ENCODE measurements at regions not wholly inside any gene's neighbourhood (a gene's known extent, or its start where the extent isn't known, plus 50 kb on each side); places are given as distances from the start of the nearest gene placed in this dataset.
A peak's percentile ranks its signal among the peaks of the same experiment; 100 is the strongest.
"Not testable (repeated sequence)": the region's sequence is repeated elsewhere in the genome, so short reads cannot be mapped to it uniquely, and the experiment has no call there.

DNA sequence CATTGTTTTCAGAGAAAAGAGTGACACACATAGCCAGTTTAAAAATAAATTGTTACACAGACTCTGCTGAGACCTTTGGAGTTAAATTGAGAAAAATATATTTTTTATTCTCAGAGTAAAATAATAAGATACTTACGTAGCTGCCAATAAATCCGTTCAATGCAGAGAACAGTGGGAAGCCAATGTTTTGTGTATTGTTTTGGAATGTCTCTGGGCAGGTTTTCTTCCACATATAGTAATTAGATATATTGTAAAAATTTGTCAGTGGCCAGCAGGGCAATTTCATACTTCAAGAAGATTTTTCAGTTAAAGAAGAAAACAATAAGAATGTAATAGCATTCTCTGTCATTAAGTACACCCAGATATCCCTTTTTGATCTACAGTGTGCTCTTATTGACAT is 999.5 kb upstream of the INTU start:
- TF ChIP-seq JUND (IDR thresholded peaks at IDR 0.05; ENCODE audit: low read depth) = no peak
- in situ Hi-C loops (cut with HindIII; ENCODE audit: low pct_unique_long_range_greater_than_20kb, low sequenced_read_pairs) = no loop called here
- no peak for DNase-seq (ENCODE audit: low read depth in 1 of 2, low spot score in 1 of 2)

DNA sequence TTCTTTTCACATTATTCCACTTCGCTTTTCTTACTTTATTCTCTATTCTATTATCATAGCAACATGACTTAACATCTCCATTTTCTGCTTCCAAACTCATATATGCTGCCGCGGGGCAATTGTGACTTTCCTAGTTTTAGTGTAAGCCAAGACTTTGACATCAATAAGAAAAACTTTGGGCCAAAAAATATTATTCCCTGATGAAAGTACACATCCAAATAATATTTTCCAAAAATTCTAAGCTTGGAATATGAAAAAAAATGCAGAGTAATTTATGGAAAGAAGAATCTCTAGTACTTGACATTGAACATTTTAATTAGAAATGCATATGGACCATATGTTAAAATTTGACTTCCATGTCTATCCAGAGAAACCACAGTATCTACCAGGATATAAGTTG is 995.1 kb upstream of the INTU start:
- in situ Hi-C loops (cut with HindIII; ENCODE audit: low pct_unique_long_range_greater_than_20kb, low sequenced_read_pairs) = no loop called here
- TF ChIP-seq JUND (IDR thresholded peaks at IDR 0.05; ENCODE audit: low read depth) = no peak
- DNase-seq (ENCODE audit: low read depth in 1 of 2, low spot score in 1 of 2) = no peak

- no peak for TF ChIP-seq JUND (IDR thresholded peaks at IDR 0.05; ENCODE audit: low read depth)
- no peak for DNase-seq (ENCODE audit: low read depth in 1 of 2, low spot score in 1 of 2)
- in situ Hi-C loops (cut with HindIII; ENCODE audit: low pct_unique_long_range_greater_than_20kb, low sequenced_read_pairs) = no loop called here
These were observed 985.4 kb upstream of the INTU start for GRCh38 chr4:126647320-126647719.

GRCh38 chr4:126647756-126648397 is 984.9 kb upstream of the INTU start:
- in situ Hi-C loops (cut with HindIII; ENCODE audit: low pct_unique_long_range_greater_than_20kb, low sequenced_read_pairs) = no loop called here
- DNase-seq (ENCODE audit: low read depth in 1 of 2, low spot score in 1 of 2) = no peak
- TF ChIP-seq JUND (IDR thresholded peaks at IDR 0.05; ENCODE audit: low read depth) = no peak

- no peak for TF ChIP-seq JUND (IDR thresholded peaks at IDR 0.05; ENCODE audit: low read depth)
- in situ Hi-C loops (cut with HindIII; ENCODE audit: low pct_unique_long_range_greater_than_20kb, low sequenced_read_pairs) = no loop called here
- DNase-seq (ENCODE audit: low read depth in 1 of 2, low spot score in 1 of 2) = no peak
These were observed 974.3 kb upstream of the INTU start for GRCh38 chr4:126658411-126658810.

DNA sequence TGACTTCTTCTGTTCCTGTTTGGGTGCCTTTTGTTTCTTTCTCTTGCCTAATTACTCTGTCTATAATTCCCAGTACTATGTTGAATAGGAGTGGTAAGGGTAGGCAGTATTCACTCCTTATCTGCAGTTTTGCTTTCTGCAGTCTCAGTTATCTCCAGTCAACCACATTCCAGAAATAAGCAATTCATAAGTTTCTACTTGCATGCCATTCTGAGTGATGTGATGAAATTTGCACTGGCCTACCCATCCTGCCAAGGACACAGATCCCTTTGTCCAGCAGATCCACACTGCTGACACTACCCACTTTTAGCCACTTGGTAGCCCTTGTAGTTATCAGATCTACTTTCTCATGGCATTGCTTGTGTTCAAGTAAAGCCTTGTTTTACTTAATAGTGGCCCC is 971.6 kb upstream of the INTU start:
- in situ Hi-C loops (cut with HindIII; ENCODE audit: low pct_unique_long_range_greater_than_20kb, low sequenced_read_pairs) = no loop called here
- no peak for TF ChIP-seq JUND (IDR thresholded peaks at IDR 0.05; ENCODE audit: low read depth)
- DNase-seq (ENCODE audit: low read depth in 1 of 2, low spot score in 1 of 2) = no peak

DNA sequence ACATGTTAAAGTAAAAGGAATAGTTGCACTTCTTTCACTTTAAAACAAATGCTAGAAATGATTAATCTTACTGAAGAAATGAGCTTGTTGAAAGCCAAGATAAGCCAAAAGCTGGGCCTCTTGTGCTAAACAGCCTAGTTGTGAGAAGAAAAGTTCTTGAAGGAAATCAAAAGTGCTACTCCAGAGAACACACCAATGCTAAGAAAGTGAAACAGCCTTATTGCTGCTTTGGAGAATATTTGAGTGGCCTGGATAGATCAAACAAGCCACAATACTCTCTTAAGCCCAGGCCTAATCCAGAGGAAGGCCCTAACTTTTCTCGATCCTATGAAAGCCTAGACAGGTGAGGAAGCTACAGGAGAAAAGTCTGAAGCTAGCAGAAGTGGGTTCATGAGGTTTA is 967.9 kb upstream of the INTU start:
- in situ Hi-C loops (cut with HindIII; ENCODE audit: low pct_unique_long_range_greater_than_20kb, low sequenced_read_pairs) = no loop called here
- no peak for DNase-seq (ENCODE audit: low read depth in 1 of 2, low spot score in 1 of 2)
- TF ChIP-seq JUND (IDR thresholded peaks at IDR 0.05; ENCODE audit: low read depth) = no peak

DNA sequence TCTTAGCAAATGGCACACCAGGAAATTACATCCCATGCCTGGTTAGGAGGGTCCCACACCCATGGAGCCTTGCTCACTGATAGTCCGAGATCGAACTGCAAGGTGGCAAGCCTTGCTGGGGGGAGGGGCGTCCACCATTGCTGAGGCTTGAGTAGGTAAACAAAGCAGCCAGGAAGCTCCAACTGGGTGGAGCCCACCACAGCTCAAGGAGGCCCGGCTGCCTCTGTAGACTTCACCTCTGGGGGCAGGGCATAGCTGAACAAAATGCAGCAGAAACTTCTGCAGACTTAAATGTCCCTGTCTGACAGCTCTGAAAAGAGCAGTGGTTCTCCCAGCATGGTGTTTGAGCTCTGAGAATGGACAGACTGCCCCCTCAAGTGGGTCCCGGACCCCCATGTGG is 962.7 kb upstream of the INTU start:
- DNase-seq (ENCODE audit: low read depth in 1 of 2, low spot score in 1 of 2); in situ Hi-C loops (cut with HindIII; ENCODE audit: low pct_unique_long_range_greater_than_20kb, low sequenced_read_pairs): not testable (repeated sequence)

DNA sequence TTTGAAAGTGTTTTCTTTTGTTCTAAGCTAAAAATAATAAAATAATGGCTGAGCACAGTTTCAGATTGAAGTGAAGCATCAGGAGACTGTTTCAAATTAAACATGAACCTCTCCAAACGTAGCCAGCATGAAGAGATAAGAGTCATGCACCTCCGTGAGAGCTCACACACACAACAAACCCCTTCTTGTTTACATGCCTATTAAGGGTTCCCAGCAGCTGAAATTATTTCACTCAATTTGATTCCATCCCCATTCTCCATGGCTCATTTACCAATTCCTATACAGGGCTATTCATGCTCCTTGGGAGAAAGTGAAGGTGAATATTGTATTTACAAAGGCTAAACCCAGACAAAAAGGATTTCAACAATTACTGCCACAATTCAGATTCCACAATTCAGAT is 954.1 kb upstream of the INTU start:
- in situ Hi-C loops (cut with HindIII; ENCODE audit: low pct_unique_long_range_greater_than_20kb, low sequenced_read_pairs) = no loop called here
- TF ChIP-seq JUND (IDR thresholded peaks at IDR 0.05; ENCODE audit: low read depth) = no peak
- no peak for DNase-seq (ENCODE audit: low read depth in 1 of 2, low spot score in 1 of 2)

- DNase-seq (ENCODE audit: low read depth in 1 of 2, low spot score in 1 of 2) = no peak
- in situ Hi-C loops (cut with HindIII; ENCODE audit: low pct_unique_long_range_greater_than_20kb, low sequenced_read_pairs) = no loop called here
- no peak for TF ChIP-seq JUND (IDR thresholded peaks at IDR 0.05; ENCODE audit: low read depth)
These were observed 953.5 kb upstream of the INTU start for GRCh38 chr4:126679303-126679702.

DNA sequence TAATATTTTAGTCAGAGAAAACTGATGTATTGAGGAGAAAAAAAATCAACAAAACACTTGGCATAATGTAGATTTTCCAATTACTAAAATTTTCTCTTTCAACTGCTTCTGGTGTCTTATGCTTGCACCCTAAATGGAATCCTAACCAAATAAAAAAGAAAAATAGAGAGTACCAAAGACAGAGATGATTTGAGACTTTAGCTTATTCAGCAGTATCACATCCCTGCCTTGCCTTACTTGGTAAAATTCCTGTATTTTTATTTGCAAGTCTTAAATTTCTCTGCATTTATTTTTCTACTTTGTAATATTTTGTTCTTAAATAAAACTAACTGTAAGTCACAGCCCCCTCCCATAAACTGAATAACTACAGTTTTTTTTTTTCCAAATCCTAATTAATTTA is 950.5 kb upstream of the INTU start:
- in situ Hi-C loops (cut with HindIII; ENCODE audit: low pct_unique_long_range_greater_than_20kb, low sequenced_read_pairs) = no loop called here
- TF ChIP-seq JUND (IDR thresholded peaks at IDR 0.05; ENCODE audit: low read depth) = no peak
- no peak for DNase-seq (ENCODE audit: low read depth in 1 of 2, low spot score in 1 of 2)

- no peak for TF ChIP-seq JUND (IDR thresholded peaks at IDR 0.05; ENCODE audit: low read depth)
- in situ Hi-C loops (cut with HindIII; ENCODE audit: low pct_unique_long_range_greater_than_20kb, low sequenced_read_pairs) = no loop called here
- no peak for DNase-seq (ENCODE audit: low read depth in 1 of 2, low spot score in 1 of 2)
These were observed 946.3 kb upstream of the INTU start for GRCh38 chr4:126686491-126686890.

GRCh38 chr4:126687655-126688358 is 945.0 kb upstream of the INTU start:
- TF ChIP-seq JUND (IDR thresholded peaks at IDR 0.05; ENCODE audit: low read depth) = no peak
- in situ Hi-C loops (cut with HindIII; ENCODE audit: low pct_unique_long_range_greater_than_20kb, low sequenced_read_pairs) = no loop called here
- DNase-seq (ENCODE audit: low read depth in 1 of 2, low spot score in 1 of 2) = no peak

DNA sequence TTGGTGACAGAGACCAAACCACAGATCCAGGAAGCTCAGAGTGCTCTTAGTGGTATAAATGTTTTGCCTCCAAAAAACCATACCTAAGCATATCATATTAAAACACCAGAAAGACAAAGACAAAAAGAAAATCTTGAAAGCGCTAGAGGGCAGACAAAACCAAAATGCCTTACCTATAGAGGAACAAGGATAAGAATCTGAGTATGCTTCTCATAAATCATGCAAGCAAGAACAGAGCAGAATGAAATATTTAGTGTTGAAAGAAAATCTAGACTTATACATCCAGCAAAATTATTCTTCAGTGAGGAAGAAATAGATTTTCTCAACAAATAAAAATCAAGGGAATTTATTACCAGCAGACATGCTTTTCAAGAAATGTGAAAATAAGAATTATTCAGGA is 941.0 kb upstream of the INTU start:
- DNase-seq (ENCODE audit: low read depth in 1 of 2, low spot score in 1 of 2) = peak in 1 of 2 experiments; percentile 45
- in situ Hi-C loops (cut with HindIII; ENCODE audit: low pct_unique_long_range_greater_than_20kb, low sequenced_read_pairs) = no loop called here
- no peak for TF ChIP-seq JUND (IDR thresholded peaks at IDR 0.05; ENCODE audit: low read depth)
